Stimulated activated memory B cell treated with anti-CD40 and anti-IgM and Interleukin-4, amounts not matched to agents 10 μg/mL and 1 μg/mL and 100 μg/mL, for 72 hours (primary cell): ENCODE measurements at regions not wholly inside any gene's neighbourhood (a gene's known extent, or its start where the extent isn't known, plus 50 kb on each side); places are given as distances from the start of the nearest gene placed in this dataset.
"Not testable (repeated sequence)": the region's sequence is repeated elsewhere in the genome, so short reads cannot be mapped to it uniquely, and the experiment has no call there.

Experiments
- ATAC-seq: fragments of 150-1000 bp; cut with Tn5 transposase; 2 replicates; pipeline ENCODE4 v1.10.0; 2021
- H3K27ac Mint-ChIP-seq: one replicate; pipeline ENCODE4 v1.8.0; 2022; ENCODE audit warnings: mild to moderate bottlenecking, mixed read lengths
- H3K27me3 Mint-ChIP-seq: one replicate; pipeline ENCODE4 v1.8.0; 2022; ENCODE audit warnings: mixed read lengths
- H3K36me3 Mint-ChIP-seq: one replicate; pipeline ENCODE4 v1.8.0; 2022; ENCODE audit warnings: mixed read lengths
- H3K4me1 Mint-ChIP-seq: one replicate; pipeline ENCODE4 v1.8.0; 2022; ENCODE audit warnings: mixed read lengths
- H3K4me3 Mint-ChIP-seq: one replicate; pipeline ENCODE4 v1.8.0; 2022; ENCODE audit warnings: mild to moderate bottlenecking, moderate library complexity, mixed read lengths
- H3K9me3 Mint-ChIP-seq: one replicate; pipeline ENCODE4 v1.8.0; 2022; ENCODE audit warnings: mixed read lengths

GRCh38 chrX:13485167-13485566 is 84.2 kb upstream of the EGFL6 start:
- ATAC-seq: no peak

GRCh38 chrX:13483773-13484172 is 85.6 kb upstream of the EGFL6 start:
- H3K27ac Mint-ChIP-seq: no peak overlapping the region
- ATAC-seq: no peak
- no peaks in the 10 kb centered on the region for H3K9me3 Mint-ChIP-seq
- no peaks in the 10 kb centered on the region for H3K27me3 Mint-ChIP-seq
- no peak overlapping the region for H3K4me3 Mint-ChIP-seq
- H3K36me3 Mint-ChIP-seq: no peaks in the 10 kb centered on the region
- peaks cover 20% of the 10 kb centered on the region for H3K4me1 Mint-ChIP-seq

More at GRCh38 chrX:13485167-13485566, 84.2 kb upstream of the EGFL6 start:
- H3K9me3 Mint-ChIP-seq: no peaks in the 10 kb centered on the region
- H3K4me3 Mint-ChIP-seq: no peak overlapping the region
- H3K27me3 Mint-ChIP-seq: no peaks in the 10 kb centered on the region
- no peaks in the 10 kb centered on the region for H3K36me3 Mint-ChIP-seq
- H3K27ac Mint-ChIP-seq: no peak overlapping the region
- H3K4me1 Mint-ChIP-seq: peaks cover 20% of the 10 kb centered on the region

- Mint-ChIP-seq H3K27me3 (no peaks in the 10 kb centered on the region), H3K36me3 (no peaks in the 10 kb centered on the region), H3K9me3 (no peaks in the 10 kb centered on the region), H3K27ac (no peak overlapping the region), H3K4me1 (peaks cover 17% of the 10 kb centered on the region), H3K4me3 (no peak overlapping the region)
- no peak for ATAC-seq
Observed at GRCh38 chrX:13482746-13483541, 86.5 kb upstream of the EGFL6 start.

- not testable (repeated sequence) for H3K27ac Mint-ChIP-seq
Observed at GRCh38 chrX:13480780-13481179, 88.6 kb upstream of the EGFL6 start.

GRCh38 chrX:13479452-13479813 is 90.0 kb upstream of the EGFL6 start:
- Mint-ChIP-seq H3K27ac (no peak overlapping the region), H3K4me3 (no peak overlapping the region), H3K36me3 (no peaks in the 10 kb centered on the region)

More at GRCh38 chrX:13480780-13481179, 88.6 kb upstream of the EGFL6 start:
- ATAC-seq, H3K4me3 Mint-ChIP-seq, H3K4me1 Mint-ChIP-seq, H3K9me3 Mint-ChIP-seq, H3K36me3 Mint-ChIP-seq, H3K27me3 Mint-ChIP-seq: not testable (repeated sequence)

GRCh38 chrX:13478740-13479451 is 90.5 kb upstream of the EGFL6 start:
- Mint-ChIP-seq H3K9me3 (no peaks in the 10 kb centered on the region), H3K36me3 (no peaks in the 10 kb centered on the region), H3K27me3 (no peaks in the 10 kb centered on the region), H3K4me3 (no peak overlapping the region), H3K4me1 (peaks cover 5% of the 10 kb centered on the region), H3K27ac (no peak overlapping the region)
- no peak for ATAC-seq

More at GRCh38 chrX:13479452-13479813, 90.0 kb upstream of the EGFL6 start:
- no peak for ATAC-seq
- Mint-ChIP-seq H3K4me1 (peaks cover under 1% of the 10 kb centered on the region), H3K27me3 (no peaks in the 10 kb centered on the region), H3K9me3 (no peaks in the 10 kb centered on the region)

- no peaks in the 10 kb centered on the region for H3K36me3 Mint-ChIP-seq
- H3K9me3 Mint-ChIP-seq: peaks cover 3% of the 10 kb centered on the region
- H3K27ac Mint-ChIP-seq: no peak overlapping the region
- no peak overlapping the region for H3K4me3 Mint-ChIP-seq
- H3K4me1 Mint-ChIP-seq: peaks cover 25% of the 10 kb centered on the region
- no peaks in the 10 kb centered on the region for H3K27me3 Mint-ChIP-seq
- no peak for ATAC-seq
Observed at GRCh38 chrX:13476384-13476783, 93.0 kb upstream of the EGFL6 start.

- no peaks in the 10 kb centered on the region for H3K27me3 Mint-ChIP-seq
Observed at GRCh38 chrX:13474164-13474516, 95.3 kb upstream of the EGFL6 start.

GRCh38 chrX:13473442-13474163 is 95.8 kb upstream of the EGFL6 start:
- ATAC-seq: peak; percentile 89
- H3K4me3 Mint-ChIP-seq: peak overlapping the region; percentile 70
- H3K9me3 Mint-ChIP-seq: peaks cover 5% of the 10 kb centered on the region
- H3K27ac Mint-ChIP-seq: peak overlapping the region; percentile 97
- no peaks in the 10 kb centered on the region for H3K27me3 Mint-ChIP-seq
- peaks cover 35% of the 10 kb centered on the region for H3K4me1 Mint-ChIP-seq
- H3K36me3 Mint-ChIP-seq: no peaks in the 10 kb centered on the region

More at GRCh38 chrX:13474164-13474516, 95.3 kb upstream of the EGFL6 start:
- Mint-ChIP-seq H3K27ac (peak overlapping the region; percentile 97), H3K9me3 (peaks cover 5% of the 10 kb centered on the region), H3K4me3 (peak overlapping the region; percentile 70), H3K36me3 (no peaks in the 10 kb centered on the region), H3K4me1 (peaks cover 35% of the 10 kb centered on the region)
- ATAC-seq: peak; percentile 61

- peaks cover 35% of the 10 kb centered on the region for H3K4me1 Mint-ChIP-seq
- no peaks in the 10 kb centered on the region for H3K27me3 Mint-ChIP-seq
- peaks cover 5% of the 10 kb centered on the region for H3K9me3 Mint-ChIP-seq
- H3K4me3 Mint-ChIP-seq: peak overlapping the region; percentile 70
- H3K36me3 Mint-ChIP-seq: no peaks in the 10 kb centered on the region
- peak overlapping the region; percentile 97 for H3K27ac Mint-ChIP-seq
- ATAC-seq: no peak
Observed at GRCh38 chrX:13472975-13473374, 96.4 kb upstream of the EGFL6 start.

GRCh38 chrX:13471269-13471668 is 98.1 kb upstream of the EGFL6 start:
- Mint-ChIP-seq H3K4me1 (peaks cover 35% of the 10 kb centered on the region), H3K27me3 (no peaks in the 10 kb centered on the region), H3K9me3 (peaks cover 5% of the 10 kb centered on the region), H3K27ac (peak overlapping the region; percentile 97), H3K4me3 (no peak overlapping the region), H3K36me3 (no peaks in the 10 kb centered on the region)
- no peak for ATAC-seq

- H3K4me3 Mint-ChIP-seq: no peak overlapping the region
- H3K4me1 Mint-ChIP-seq: peaks cover 35% of the 10 kb centered on the region
- no peak overlapping the region for H3K27ac Mint-ChIP-seq
Observed at GRCh38 chrX:13470685-13470977, 98.8 kb upstream of the EGFL6 start.

GRCh38 chrX:13469963-13470684 is 99.3 kb upstream of the EGFL6 start:
- Mint-ChIP-seq H3K27ac (no peak overlapping the region), H3K27me3 (no peaks in the 10 kb centered on the region), H3K36me3 (no peaks in the 10 kb centered on the region), H3K4me3 (no peak overlapping the region), H3K4me1 (peaks cover 35% of the 10 kb centered on the region), H3K9me3 (peaks cover 5% of the 10 kb centered on the region)
- no peak for ATAC-seq

More at GRCh38 chrX:13470685-13470977, 98.8 kb upstream of the EGFL6 start:
- H3K9me3 Mint-ChIP-seq: peaks cover 5% of the 10 kb centered on the region
- ATAC-seq: no peak
- no peaks in the 10 kb centered on the region for H3K36me3 Mint-ChIP-seq
- H3K27me3 Mint-ChIP-seq: no peaks in the 10 kb centered on the region

GRCh38 chrX:13468096-13468495 is 101.3 kb upstream of the EGFL6 start:
- Mint-ChIP-seq H3K4me3 (no peak overlapping the region), H3K27me3 (no peaks in the 10 kb centered on the region)

GRCh38 chrX:13467243-13467642 is 102.2 kb upstream of the EGFL6 start:
- H3K27ac Mint-ChIP-seq: no peak overlapping the region
- peaks cover 19% of the 10 kb centered on the region for H3K4me1 Mint-ChIP-seq
- H3K9me3 Mint-ChIP-seq: peaks cover 5% of the 10 kb centered on the region
- H3K36me3 Mint-ChIP-seq: no peaks in the 10 kb centered on the region
- ATAC-seq: no peak
- no peaks in the 10 kb centered on the region for H3K27me3 Mint-ChIP-seq
- H3K4me3 Mint-ChIP-seq: no peak overlapping the region

More at GRCh38 chrX:13468096-13468495, 101.3 kb upstream of the EGFL6 start:
- Mint-ChIP-seq H3K4me1 (peaks cover 27% of the 10 kb centered on the region), H3K9me3 (peaks cover 5% of the 10 kb centered on the region), H3K27ac (no peak overlapping the region), H3K36me3 (no peaks in the 10 kb centered on the region)
- ATAC-seq: no peak
